ENCODE measurements at regions not wholly inside any gene's neighbourhood (a gene's known extent, or its start where the extent isn't known, plus 50 kb on each side); places are given as distances from the start of the nearest gene placed in this dataset.
"Not testable (repeated sequence)": the region's sequence is repeated elsewhere in the genome, so short reads cannot be mapped to it uniquely, and the experiment has no call there.

DNA sequence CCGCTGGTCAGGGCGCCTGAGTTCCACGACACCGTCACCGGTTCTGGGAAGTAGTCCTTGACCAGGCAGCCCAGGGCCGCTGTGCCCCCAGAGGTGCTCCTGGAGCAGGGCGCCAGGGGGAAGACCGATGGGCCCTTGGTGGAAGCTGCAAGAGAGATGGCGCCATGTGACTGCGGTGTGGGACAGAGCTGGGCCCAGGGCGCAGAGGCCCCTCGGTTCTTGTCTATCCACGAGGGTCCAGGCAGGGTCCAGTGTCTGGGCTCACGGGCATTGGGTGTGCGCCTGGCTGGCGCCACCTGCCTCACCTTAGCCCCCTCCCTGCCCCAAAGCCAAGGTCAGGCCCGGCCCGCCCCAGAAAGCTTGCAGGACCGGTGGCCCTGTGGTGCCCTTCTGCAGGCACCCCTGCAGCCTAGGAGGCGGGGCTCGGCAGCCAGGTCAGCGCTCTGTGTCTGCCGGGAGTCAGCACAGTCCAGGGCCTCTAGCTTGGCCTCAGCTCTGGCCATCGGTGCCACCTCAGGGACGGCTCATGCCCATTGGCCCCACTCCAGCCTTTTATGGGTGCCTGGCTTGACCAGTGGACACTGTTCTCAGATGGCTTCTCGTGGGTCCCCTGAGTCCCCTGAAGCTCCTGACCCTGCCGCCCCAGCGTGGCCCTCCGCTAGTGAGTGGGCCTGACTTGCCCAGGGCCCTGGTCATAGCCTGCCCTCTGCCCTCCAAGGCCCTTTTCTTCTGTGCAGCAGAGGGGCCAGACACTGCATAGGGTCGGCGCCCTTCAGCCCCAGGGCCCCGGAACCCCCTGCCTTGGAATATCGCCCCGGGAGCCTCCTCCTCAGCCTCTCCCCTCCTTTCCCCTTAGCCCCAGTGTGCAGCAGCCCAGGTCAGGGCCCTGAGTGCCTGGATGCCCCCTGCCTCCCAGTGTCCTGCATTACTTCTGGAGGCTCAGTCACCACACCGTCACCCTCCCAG lies 245.2 kb downstream of the TMEM121 start:
- in situ Hi-C loops (cut with MboI; ENCODE audit: low pct_unique_long_range_greater_than_20kb, low sequenced_read_pairs, unreplicated experiment), result not testable (repeated sequence)

DNA sequence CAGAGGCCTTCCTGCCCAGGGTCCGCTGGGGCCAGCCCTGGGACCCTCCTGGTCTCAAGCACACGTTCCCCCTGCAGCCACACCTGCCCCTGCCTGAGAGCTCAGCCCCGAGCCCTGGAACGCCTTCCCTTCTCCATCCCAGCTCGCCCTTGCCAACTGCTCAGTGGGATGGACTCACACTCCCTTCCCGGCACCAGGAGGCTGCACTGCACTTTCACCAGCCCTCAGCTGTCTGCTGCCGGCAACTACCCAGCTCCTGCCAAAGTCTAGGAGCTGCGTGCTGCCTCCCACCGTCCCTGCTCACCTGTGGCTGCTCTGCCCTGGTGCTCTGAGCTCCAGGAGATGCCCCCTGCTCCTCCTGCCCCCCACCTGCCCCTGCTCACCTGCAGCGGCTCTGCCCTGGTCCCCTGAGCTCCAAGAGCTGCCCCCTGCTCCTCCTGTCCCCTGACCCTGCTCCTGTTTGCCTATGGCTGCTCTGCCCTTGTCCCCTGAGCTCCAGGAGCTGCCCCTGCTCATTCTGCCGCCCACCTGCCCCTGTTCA lies 246.4 kb downstream of the TMEM121 start:
- DNase-seq (ENCODE audit: low spot score); in situ Hi-C loops (cut with MboI; ENCODE audit: low pct_unique_long_range_greater_than_20kb, low sequenced_read_pairs, unreplicated experiment): not testable (repeated sequence)

More for the DNA sequence above, 245.2 kb downstream of the TMEM121 start:
- DNase-seq (ENCODE audit: low spot score), result not testable (repeated sequence)

DNA sequence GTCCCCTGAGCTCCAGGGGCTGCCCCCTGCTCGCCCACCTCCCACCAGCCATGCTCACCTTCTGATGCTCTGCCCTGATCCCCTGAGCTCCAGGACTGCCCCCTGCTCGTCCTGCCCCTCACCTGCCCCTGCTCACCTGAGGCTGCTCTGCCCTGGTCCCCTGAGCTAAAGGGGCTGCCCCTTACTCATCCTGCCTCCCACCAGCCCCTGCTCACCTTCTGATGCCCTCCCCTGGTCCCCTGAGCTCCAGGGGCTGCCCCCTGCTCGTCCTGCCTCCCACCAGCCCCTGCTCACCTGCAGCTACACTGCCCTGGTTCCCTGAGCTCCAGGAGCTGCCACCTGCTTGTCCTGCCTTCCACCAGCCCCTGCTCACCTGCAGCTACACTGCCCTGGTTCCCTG lies 247.2 kb downstream of the TMEM121 start:
- TF ChIP-seq, protein P1, sequence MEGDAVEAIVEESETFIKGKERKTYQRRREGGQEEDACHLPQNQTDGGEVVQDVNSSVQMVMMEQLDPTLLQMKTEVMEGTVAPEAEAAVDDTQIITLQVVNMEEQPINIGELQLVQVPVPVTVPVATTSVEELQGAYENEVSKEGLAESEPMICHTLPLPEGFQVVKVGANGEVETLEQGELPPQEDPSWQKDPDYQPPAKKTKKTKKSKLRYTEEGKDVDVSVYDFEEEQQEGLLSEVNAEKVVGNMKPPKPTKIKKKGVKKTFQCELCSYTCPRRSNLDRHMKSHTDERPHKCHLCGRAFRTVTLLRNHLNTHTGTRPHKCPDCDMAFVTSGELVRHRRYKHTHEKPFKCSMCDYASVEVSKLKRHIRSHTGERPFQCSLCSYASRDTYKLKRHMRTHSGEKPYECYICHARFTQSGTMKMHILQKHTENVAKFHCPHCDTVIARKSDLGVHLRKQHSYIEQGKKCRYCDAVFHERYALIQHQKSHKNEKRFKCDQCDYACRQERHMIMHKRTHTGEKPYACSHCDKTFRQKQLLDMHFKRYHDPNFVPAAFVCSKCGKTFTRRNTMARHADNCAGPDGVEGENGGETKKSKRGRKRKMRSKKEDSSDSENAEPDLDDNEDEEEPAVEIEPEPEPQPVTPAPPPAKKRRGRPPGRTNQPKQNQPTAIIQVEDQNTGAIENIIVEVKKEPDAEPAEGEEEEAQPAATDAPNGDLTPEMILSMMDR (IDR thresholded peaks at IDR 0.05; ENCODE audit: extremely low read depth, insufficient read depth, missing control alignments), result no peak
- in situ Hi-C loops (cut with MboI; ENCODE audit: low pct_unique_long_range_greater_than_20kb, low sequenced_read_pairs, unreplicated experiment), result no loop called here
- DNase-seq (ENCODE audit: low spot score), result no peak

DNA sequence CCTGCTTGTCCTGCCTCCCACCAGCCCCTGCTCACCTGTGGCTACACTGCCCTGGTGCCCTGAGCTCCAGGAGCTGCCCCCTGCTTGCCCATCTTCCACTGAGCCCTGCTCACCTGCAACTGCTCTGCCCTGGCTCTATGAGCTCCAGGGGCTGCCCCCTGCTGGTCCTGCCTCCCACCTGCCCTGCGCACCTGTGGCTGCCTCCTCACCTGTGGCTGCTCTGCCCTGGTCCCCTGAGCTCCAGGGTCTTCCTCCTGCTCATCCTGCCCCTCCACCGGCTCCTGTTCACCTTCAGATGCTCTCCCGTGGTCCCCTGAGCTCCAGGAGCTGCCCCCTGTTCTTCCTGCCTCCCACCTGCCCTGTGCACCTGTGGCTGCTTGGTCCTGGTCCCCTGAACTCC lies 247.6 kb downstream of the TMEM121 start:
- no peak for DNase-seq (ENCODE audit: low spot score)
- in situ Hi-C loops (cut with MboI; ENCODE audit: low pct_unique_long_range_greater_than_20kb, low sequenced_read_pairs, unreplicated experiment), result no loop called here
- TF ChIP-seq, protein P1 (IDR thresholded peaks at IDR 0.05; ENCODE audit: extremely low read depth, insufficient read depth, missing control alignments), result no peak

DNA sequence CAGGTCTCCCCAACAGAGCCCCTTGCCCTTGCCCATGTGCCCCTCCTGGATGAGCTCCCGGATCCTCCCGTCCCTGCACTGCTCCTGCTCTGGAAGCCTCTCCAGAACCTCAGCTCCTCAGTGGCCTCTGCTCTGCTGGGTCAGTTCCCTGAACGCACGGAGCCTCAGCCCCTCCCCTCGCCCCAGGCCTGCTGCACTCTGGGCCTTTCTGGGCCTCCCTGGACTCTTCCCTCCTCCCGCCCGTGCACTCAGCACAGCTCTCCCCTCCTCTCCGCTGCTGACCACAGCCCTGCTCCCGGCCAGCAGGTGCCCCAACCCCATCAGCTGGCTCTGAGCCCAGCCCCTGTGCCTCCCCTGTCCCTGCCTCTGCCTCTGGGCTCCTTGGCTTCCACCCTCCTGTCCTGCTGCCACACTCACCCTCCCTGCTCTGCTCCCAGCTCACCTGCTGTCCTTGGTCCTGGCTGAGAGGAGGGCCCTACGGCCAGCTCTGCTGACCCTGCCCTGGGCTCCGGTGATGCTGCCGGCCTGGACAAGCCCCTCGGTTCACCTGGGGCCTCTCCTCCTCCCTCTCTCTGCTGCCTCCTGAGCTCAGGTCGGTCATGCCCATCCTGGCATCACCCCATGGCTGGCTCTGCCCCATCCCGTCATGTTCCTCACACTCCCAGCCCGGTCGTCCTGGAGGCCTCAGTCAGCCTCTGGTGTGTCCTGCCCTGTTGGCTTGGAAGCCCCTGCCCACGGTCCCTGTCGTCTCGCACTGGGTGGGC lies 248.4 kb downstream of the TMEM121 start:
- in situ Hi-C loops (cut with MboI; ENCODE audit: low pct_unique_long_range_greater_than_20kb, low sequenced_read_pairs, unreplicated experiment); DNase-seq (ENCODE audit: low spot score): not testable (repeated sequence)

DNA sequence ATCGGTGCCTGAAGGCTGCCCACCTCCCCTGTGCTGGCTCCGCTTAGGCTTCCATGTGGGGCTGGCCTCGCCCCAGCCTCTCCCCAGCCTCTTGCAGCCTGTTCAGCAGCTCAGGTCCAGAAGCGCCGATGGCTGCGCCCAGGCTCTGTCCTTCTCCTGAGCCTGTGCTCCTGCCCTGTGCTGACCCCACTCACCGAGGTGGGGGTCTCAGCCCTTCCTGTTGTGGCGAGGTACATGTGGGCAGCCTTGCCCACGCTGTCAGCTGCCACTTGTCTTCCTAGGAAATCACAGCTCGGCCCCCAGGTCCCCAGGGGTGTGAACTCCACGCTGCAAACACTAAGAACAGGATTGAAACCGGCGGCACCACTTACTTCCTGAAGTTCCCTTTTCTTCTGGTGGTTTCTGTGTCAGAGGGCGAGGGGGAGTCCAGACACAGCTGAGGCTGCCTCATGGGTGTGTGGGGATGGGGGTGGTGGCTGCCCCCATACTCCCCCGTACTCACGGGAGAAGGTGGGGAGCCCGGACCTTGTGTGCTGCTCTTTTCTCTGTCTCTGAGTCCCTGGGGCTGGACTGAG lies 249.1 kb downstream of the TMEM121 start:
- in situ Hi-C loops (cut with MboI; ENCODE audit: low pct_unique_long_range_greater_than_20kb, low sequenced_read_pairs, unreplicated experiment); DNase-seq (ENCODE audit: low spot score): not testable (repeated sequence)

DNA sequence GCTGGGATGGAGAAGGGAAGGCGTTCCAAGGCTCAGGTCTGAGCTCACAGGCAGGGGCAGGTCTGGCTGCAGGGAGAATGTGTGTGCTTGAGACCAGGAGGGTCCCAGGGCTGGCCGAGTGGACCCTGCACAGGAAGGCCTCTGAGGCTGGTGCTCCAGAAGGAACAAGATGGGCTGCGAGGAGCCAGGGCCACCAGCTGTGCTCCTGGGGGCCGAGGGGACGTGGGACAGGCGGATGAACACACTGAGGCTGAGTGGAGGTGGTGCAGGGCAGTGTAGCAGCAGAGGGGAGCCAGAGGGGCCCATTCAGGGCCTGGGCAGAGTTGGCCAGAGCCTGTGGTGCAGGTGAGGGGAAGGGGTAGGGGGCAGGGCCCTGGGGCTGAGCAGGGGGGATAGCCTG lies 249.7 kb downstream of the TMEM121 start:
- DNase-seq (ENCODE audit: low spot score); in situ Hi-C loops (cut with MboI; ENCODE audit: low pct_unique_long_range_greater_than_20kb, low sequenced_read_pairs, unreplicated experiment): not testable (repeated sequence)

DNA sequence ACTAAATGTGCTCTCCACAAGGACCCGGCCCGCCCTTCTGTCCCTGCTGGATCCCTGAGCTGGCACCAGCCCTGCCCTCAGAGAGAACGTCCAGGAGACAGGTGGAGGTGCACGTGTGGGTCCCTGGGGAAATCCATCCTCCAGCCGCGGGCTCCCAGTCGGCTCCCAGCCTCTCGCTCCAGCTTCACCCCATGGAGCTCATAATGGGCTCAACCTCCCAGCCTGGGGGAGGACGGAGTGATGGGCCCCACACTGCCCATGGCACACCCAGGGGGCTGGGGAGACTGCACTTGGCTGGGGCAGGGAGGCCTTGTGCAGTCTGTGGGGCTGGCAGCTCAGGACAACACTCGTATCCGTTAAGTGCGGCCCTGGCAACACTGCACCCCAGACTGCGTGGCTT lies 250.5 kb downstream of the TMEM121 start:
- TF ChIP-seq, protein P1 (IDR thresholded peaks at IDR 0.05; ENCODE audit: extremely low read depth, insufficient read depth, missing control alignments), result no peak
- no peak for DNase-seq (ENCODE audit: low spot score)
- in situ Hi-C loops (cut with MboI; ENCODE audit: low pct_unique_long_range_greater_than_20kb, low sequenced_read_pairs, unreplicated experiment), result no loop called here

DNA sequence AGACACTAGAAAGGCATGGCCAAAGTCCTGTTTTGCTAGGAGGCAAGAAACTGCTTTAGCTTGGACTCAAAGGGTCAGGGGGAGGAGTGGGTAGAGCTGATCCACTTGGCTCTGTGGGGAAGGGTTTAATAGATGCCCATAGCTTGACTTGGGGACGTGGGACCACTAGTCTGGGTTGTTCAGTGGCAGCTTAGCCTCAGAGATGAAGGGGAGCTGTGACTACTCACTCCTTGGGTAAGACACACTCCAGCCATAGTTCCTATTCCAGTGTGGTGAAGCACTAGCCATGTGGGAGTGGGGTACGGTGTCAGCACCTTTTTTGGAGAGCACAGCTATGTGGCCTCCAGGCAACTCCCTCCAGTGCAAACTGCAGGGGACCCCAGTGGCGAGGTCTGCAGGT lies 257.3 kb downstream of the TMEM121 start:
- no peak for DNase-seq (ENCODE audit: low spot score)
- TF ChIP-seq, protein P1 (IDR thresholded peaks at IDR 0.05; ENCODE audit: extremely low read depth, insufficient read depth, missing control alignments), result no peak
- in situ Hi-C loops (cut with MboI; ENCODE audit: low pct_unique_long_range_greater_than_20kb, low sequenced_read_pairs, unreplicated experiment), result no loop called here
